A673 (cell line): ENCODE measurements at regions not wholly inside any gene's neighbourhood (a gene's known extent, or its start where the extent isn't known, plus 50 kb on each side); places are given as distances from the start of the nearest gene placed in this dataset.

Experiments used
- EZH2 ChIP-seq: fragments of 200-600 bp; sonication (generic); IDR thresholded peaks from 2 replicates; pipeline ENCODE4 v1.6.1; 2017; ENCODE audit warnings: borderline replicate concordance, low read depth, mild to moderate bottlenecking, mixed read lengths, antibody characterized with exemption, low read length; ENCODE audit not compliant: poor library complexity, severe bottlenecking
- TF ChIP-seq, protein P1 (sequence below): fragments of 300-800, 200-600 bp; sonication (generic); conservative IDR thresholded peaks from 2 replicates; pipeline ENCODE4 v1.5.1; 2017; ENCODE audit warnings: low read depth, mild to moderate bottlenecking, antibody characterized with exemption, low read length, moderate library complexity, mixed read lengths

DNA sequence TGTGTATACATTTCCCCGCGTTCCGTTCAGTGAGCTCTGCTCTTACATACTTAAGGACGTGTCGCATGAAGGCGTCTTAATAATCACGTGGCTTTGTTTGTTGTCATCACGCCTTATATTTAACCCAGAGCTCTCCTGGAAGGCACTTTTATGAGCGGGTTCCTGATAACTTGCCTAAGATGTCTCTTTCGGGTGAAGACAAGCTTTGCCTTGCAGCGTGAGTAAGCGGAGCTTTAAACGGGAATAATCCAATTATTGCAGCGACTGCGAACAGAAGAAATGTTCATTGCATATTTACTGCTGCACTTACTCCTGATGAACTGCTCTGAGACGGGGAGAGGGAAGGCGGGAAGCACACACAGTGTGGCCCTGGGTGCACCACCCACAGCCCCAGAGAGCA lies 1128.2 kb downstream of the BRD1 start:
- TF ChIP-seq, protein P1, sequence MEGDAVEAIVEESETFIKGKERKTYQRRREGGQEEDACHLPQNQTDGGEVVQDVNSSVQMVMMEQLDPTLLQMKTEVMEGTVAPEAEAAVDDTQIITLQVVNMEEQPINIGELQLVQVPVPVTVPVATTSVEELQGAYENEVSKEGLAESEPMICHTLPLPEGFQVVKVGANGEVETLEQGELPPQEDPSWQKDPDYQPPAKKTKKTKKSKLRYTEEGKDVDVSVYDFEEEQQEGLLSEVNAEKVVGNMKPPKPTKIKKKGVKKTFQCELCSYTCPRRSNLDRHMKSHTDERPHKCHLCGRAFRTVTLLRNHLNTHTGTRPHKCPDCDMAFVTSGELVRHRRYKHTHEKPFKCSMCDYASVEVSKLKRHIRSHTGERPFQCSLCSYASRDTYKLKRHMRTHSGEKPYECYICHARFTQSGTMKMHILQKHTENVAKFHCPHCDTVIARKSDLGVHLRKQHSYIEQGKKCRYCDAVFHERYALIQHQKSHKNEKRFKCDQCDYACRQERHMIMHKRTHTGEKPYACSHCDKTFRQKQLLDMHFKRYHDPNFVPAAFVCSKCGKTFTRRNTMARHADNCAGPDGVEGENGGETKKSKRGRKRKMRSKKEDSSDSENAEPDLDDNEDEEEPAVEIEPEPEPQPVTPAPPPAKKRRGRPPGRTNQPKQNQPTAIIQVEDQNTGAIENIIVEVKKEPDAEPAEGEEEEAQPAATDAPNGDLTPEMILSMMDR = no peak
- TF ChIP-seq EZH2 = no peak
